HG02763 (cell line): ENCODE measurements at regions not wholly inside any gene's neighbourhood (a gene's known extent, or its start where the extent isn't known, plus 50 kb on each side); places are given as distances from the start of the nearest gene placed in this dataset.
A peak's percentile ranks its signal among the peaks of the same experiment; 100 is the strongest.
"Not testable (repeated sequence)": the region's sequence is repeated elsewhere in the genome, so short reads cannot be mapped to it uniquely, and the experiment has no call there.

Experiments used
- ATAC-seq: cut with Tn5 transposase; IDR thresholded peaks from one replicate; pipeline ENCODE4 v1.9.1; 2021; ENCODE audit warnings: mild to moderate bottlenecking, moderate library complexity; ENCODE audit not compliant: unreplicated experiment

GRCh38 chr2:215889240-215889969 lies 123.9 kb downstream of the MREG start:
- ATAC-seq: not testable (repeated sequence)

DNA sequence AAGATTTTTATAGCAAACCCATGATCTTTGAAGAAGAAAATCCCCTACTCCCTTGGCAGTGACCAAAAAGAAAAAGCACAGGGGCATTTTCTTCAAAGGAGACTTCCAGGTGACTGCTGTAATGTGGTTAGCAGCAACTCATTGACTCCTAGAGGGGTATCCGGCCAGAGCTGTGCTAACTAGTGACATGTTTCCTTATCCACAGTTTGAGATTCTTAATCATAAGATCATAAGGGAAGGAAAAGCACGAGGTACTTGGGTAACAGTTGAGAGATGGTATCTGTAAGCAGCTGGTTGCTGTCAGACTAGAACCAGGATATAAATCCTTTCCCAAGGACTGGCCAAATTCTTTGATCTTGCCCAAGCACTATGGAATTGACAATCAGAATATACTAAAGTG lies 124.7 kb downstream of the MREG start:
- ATAC-seq: no peak

DNA sequence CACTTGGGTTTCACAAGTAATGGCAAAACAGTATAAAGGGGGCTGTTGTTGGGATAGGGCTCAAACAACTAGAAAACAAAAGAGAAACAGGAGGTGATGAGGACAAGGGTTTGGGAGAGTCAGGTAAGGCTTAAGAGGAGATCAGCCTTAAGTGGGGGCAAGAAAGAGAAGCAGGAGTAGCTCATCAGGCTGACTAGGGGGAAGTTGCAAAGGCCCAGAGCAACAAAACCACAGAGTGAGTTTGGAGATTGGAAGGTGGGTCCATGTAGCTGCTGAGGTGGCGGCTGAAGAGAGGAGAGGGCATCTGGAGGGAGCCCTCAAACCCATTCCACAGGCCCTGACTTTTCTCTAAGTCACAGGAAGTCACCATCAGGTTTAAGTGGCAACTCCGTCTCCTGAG lies 126.0 kb downstream of the MREG start:
- ATAC-seq: no peak

DNA sequence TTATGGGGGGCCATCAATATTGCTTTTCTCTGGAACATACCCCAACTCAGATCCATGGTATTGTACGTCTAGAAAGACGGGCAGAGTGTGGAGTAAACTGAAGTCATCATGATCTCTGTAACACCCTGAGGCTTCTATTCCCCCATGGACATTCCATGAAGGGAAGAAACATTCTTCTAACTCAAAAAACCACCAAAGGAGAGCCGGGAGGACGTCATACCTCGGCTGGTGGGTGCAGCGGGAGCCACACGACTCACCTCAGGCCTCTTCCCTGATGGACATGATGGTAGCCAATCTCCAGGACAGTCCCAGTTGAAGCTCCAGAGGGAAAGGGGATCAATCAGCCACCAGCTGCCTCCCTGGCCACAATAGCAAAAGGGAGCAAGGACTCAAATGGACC lies 127.3 kb downstream of the MREG start:
- no peak for ATAC-seq

DNA sequence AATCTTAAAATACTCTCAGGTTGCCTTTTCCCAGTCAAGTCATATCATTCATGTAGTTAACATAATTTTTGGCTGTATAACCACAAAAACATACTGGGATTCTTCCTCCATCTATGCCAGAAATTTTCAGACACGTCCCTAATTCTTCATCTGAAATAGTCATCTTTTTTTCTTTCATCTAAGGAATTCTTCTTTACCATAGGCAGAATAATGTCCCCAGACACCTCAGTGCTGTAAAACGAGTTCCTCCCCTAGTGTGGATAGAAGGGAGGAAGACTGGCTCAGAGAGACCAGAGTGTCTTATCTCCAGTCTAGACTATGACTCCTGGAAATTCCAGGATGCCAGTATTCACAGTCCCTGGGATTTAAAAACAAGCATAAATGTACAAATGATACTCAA lies 127.8 kb downstream of the MREG start:
- no peak for ATAC-seq

DNA sequence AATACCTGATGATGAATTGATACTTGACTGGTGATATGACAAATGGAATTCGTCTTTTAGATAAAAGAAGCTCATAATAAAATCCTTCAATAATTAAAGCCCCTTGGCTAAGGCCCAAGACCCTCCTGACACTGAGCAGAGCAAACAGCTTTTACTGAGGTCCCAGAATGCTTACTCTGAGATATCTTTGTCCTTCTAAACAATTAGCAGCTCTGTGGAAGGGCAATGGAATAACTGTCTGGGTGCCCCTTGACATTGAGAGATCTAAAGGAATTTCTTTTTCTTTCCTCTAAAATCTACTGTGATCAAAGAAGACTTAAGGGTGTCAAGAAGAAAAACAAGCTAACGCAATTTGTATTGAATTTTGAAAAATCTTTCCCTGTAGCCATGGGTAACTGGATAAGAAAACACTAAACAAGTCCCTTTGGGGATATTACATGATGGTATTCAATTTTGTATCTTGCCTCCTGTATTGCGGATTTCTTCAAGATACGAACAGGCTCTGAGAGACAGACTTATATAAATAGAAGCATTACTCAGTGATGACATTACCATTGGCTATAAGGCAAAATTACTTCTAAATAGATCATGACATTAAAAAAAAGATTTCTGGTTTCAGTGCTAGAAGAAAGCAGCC lies 128.8 kb downstream of the MREG start:
- ATAC-seq: no peak

GRCh38 chr2:215883799-215884198 lies 129.6 kb downstream of the MREG start:
- ATAC-seq: peak; percentile 52

DNA sequence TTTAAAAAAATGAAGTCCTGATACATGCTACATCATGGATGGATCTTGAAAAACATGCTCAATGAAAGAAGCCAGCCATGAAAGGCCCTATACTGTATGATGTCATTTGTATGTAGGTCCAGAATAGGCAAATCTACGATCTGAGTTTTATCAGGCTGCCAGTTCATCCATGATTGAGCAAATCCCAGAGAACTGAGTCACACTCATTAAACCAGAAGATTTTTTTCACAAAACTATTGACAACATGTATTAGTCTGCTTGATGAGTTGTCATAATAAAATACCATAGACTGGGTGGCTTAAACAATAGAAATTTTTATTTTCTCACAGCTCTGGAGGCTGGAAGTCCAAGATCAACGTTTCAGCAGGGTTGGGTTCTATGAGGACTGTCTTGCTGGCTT lies 130.7 kb downstream of the MREG start:
- ATAC-seq: no peak

- no peak for ATAC-seq
Measured at GRCh38 chr2:215881582-215881981, 131.8 kb downstream of the MREG start.

- ATAC-seq: no peak
Measured at GRCh38 chr2:215880970-215881369, 132.4 kb downstream of the MREG start.

DNA sequence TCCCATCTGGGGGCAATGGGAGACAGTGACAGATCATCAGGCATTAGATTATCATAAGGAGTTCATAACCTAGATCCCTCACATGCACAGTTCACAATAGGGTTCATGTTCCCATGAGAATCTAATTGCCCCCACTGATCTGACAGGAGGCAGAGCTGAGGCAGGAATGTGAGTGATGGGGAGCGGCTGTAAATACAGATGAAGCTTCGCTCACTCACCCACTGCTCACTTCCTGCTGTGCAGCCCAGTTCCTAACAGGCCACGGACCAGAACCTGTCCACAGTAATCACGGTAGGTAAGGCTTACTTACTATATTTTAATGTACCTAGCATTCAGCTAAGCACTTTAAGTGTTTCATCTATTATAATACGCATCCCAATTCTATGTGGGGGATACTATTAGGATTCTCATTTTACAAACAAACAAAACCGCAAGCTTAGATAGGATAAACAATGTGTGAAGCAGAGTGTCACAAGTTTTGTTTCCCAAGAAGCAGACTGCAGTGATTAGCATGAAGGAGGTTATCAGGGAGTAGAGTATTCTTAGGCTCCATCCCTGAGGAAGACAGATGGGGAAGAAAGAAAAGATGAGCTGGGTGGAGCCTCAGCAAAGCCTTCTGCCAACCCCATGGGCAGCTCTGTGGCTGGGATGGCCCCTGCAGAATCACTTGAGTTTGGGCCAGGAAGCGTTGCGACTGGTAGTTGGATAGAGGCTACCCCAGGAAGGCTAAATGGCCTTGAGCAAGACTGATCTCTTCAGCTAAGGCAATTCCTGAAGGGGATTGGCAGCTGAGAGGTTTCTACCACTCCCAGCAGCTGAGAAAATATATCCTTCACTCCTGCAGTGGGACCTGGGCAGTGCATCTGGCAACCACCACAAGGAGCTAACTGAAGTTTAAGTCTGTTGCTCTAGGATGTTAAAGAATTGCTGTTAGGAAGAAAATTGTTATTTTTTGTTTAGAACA lies 133.1 kb downstream of the MREG start:
- no peak for ATAC-seq

DNA sequence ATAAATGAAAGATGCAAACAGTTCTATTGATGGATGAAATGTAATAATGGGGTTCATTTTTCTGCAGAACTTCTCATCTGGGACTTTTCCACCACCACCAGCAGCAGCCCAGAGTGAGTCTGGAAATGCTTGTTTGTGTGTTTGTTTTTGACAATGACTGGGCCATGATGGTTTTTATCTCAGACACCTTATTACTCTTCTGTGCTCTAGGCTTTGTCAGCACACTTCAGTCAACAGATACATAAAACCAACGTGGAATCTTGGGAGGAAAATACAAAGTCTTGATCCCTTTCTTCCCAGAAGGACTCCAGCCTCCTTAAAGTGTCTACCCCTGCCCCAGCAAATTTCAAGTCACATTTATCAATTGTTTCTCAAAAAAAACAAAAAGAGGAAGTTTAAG lies 134.0 kb downstream of the MREG start:
- ATAC-seq: no peak

- no peak for ATAC-seq
Measured at GRCh38 chr2:215878476-215879063, 134.8 kb downstream of the MREG start.

- no peak for ATAC-seq
Measured at GRCh38 chr2:215876937-215877238, 136.5 kb downstream of the MREG start.

GRCh38 chr2:215876139-215876936 lies 137.0 kb downstream of the MREG start:
- ATAC-seq: no peak

GRCh38 chr2:215874418-215874817 lies 138.9 kb downstream of the MREG start:
- ATAC-seq: no peak

GRCh38 chr2:215870986-215871385 lies 142.4 kb downstream of the MREG start:
- no peak for ATAC-seq

- ATAC-seq: no peak
Measured at GRCh38 chr2:215870088-215870490, 143.3 kb downstream of the MREG start.

- no peak for ATAC-seq
Measured at GRCh38 chr2:215868846-215869543, 144.4 kb downstream of the MREG start.

DNA sequence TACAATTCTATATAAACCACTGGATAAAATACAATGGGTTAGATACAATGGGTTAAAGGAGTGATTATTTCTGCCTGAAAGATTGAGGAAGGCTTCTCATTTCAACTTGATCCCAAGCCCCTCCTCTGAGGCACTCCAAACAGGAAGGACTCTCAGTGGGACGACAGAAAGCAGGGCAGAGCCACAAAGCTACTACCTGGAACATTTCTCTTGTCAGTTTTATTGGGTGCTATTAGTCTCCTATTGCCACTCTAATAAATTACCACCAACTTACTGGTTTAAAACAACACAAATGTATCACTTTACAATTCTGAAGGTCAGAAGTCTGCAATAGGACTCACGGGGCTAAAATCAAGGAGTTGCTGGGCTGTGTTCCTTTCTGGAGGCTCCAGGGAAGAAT lies 146.7 kb downstream of the MREG start:
- ATAC-seq: no peak
